ENCODE measurements at regions not wholly inside any gene's neighbourhood (a gene's known extent, or its start where the extent isn't known, plus 50 kb on each side); places are given as distances from the start of the nearest gene placed in this dataset.

DNA sequence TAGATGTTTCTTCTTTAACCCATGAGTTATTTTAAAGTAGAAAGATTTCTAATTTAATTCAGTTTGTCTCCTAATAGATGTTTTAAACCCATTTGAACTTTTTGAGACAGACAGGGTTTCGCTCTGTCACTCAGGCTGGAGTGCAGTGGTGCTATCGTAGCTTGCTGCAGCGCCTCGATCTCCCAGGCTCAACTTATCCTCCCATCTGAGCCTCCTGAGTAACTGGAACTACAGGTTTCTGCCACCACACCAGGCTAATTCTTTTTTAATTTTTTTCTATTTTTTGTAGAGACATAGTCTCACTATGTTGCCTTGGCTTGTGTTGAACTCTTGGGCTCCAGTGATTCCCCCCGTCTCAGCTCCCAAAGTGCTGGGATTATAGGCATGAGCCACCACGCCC, 53.0 kb upstream of the RAB18 start:
- DNase-seq, result no peak

DNA sequence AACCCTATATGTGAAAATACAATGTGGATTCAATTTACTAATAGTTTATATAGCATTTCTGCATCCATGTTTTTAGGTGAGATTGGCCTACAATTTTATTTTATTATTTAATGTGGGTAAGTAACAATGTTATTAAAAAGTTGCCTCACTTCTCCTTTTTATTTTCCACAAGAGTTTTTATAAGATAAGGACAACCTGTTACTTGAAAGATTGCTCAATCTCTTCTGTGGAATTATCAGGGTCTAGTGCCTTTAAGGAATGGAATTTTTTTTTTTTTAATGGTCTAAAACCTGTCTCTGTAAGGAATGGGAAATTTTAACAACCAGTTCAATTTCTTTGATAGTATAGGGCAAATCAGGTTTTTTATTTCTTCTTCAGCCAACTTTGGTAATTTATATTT, 53.9 kb upstream of the RAB18 start:
- no peak for DNase-seq

DNA sequence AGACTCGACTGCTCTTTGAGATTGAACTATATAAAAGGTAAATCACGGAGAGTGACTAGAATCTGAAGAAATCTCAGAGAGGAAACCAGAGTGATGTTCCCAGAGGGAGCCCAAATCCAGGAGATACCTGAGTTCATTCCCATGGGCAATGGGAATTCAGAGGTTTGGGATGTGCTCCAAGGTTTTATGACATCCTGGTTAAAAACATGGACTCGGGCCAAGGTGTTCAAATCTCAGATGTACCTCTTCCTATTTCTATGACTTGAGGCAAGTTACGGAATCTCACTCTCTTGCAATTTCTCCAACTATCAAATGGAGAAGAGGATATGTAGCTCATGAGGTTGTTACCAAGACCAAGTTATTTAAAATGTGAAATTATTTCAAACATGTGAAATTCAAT, 54.5 kb upstream of the RAB18 start:
- no peak for DNase-seq

DNA sequence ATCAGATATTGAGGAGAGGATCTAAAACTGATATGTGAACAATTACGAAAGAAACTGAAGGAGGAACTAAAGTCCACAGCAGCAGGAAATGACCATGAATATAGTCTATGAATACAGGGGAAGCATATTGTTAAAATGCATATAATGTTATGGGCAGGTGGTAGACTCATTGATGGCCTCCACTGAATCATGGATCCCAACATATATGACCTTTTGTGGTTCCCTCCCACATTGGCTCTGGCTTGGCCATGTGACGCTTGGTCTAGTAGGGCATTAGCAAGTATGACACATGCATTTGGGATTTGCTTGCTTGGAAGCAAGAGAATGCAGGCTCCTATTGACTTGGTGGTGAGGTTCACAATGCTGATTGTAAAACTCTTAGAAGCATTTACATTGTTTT, 55.2 kb upstream of the RAB18 start:
- no peak for DNase-seq

DNA sequence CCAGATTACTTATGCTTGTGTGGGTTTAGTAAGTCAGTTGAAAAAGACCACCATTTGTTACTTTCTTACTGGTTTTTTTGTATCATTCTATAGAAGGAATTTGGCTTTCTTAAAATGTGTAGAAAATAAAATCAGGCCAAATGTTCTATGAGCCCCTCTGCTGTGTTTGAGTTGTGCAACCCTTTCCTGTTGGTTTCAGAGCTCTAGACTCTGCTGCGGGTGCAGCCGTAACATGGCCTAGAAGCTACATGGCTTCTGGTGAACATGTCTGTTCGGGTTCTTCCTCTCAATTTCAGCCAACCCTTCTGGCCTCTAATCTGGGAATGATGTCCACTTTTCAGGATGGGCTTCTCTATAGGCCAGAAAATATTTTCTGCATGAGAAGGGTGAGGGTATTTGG, 56.6 kb upstream of the RAB18 start:
- no peak for DNase-seq

DNA sequence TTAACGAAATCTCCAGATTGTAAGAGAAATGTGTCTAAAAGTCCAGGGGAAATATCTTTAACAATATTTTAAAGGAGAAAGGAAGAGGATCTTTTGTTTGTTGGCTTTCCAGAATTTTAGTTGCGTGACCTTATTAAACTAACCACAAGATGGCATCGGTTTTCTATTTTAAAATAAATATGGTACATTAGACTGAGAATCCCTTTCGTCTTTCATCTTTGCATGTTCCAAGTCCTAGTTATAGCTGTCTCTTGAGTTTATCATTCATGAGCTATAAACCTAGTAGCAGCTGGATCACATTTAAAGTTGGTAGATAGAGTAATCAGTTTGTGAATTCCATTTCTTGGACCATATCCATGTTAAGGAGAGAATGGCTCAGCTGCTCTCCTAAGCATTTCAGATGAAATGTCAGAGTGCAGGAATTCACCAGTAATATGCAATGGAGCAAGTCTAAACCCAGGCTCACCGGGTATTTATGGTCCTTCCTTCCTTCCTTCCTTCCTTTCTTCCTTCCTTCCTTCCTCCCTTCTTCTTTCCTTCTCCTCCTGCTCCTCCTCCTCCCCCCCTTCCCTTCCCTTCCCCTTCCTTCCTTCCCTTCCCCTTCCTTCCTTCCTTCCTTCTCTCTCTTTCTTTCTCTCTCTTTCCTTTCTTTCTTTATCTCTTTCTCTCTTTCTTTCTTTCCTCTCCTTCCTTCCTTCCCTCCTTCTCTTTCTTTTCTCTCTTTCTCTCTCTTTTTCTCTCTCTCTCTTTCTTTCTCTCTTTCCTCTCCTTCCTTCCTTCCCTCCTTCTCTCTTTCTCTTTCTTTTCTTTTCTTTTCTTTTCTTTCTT, 57.8 kb upstream of the RAB18 start:
- DNase-seq, result no peak

DNA sequence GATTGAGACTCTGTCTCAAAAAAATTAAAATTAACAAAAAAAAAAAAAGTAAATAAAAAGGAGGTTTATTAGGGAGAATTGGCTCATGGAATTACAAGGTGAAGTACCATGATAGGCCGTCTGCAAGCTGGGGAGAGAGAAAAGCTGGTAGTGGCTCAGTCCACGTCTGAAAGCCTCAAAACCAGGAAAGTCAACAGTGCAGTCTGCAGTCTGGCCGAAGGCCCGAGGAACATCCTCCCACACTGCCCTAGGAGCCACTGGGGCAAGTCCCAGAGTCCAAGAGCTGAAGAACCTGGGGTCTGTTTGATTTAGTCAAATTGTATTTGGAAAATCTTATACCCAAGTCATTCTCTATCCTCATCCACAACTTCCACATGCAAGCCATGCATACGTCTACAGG, 59.0 kb upstream of the RAB18 start:
- DNase-seq, result no peak

DNA sequence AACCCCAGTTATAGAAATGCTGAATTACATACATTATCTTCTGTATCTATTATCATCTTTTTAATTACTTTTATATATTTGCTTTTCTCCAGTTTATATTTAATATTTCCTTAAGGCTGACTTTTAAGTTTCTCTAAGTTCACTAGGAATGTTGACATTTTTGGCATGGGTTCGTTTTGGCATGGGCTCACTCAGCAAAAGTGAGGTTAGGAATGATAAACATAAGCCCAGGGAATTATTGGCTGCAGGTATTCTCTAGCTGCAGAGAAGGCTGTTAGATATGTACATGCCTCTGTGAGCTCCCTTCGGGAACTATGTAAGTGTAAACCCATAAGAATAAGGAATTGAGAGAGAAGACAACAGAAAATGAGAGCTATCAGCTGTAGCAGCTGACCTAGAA, 63.6 kb upstream of the RAB18 start:
- no peak for DNase-seq

DNA sequence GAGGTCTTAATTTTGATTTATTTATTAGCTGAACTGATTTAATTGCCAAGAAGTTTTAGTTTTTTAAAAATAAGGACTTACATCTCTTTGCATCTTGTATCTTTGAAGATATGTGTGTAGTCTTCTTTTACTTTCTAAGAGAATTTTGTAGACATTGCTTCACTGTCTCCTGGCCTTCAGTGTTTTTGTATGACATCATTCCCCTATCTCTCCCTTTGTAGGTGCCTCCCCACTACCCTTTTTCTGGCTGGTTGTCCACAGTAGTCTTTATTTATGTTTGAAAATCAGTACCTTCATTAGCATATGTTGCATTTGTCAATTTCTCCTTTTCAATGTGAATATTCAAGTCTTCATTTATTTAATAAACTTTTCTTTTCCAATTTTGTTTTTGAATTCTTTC, 64.1 kb upstream of the RAB18 start:
- DNase-seq, result no peak

DNA sequence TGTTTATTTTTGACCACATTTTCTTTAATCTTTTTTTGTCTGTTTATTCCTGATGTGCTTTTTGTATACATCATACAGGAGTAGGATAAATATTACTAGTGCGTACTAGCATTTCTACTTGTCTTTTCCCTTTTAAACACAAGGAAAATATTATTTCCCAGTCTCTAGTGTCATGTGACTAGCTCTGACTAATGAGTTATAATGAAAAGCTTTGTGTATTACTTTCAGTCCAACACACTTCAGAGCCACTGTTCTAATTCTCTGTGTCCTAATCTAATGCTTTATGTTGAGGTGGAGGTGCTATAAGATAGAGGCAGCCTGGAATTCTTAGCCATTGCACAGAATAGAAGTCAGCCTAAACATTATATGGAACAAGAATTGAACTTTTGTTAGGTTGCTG, 65.0 kb upstream of the RAB18 start:
- DNase-seq, result no peak

DNA sequence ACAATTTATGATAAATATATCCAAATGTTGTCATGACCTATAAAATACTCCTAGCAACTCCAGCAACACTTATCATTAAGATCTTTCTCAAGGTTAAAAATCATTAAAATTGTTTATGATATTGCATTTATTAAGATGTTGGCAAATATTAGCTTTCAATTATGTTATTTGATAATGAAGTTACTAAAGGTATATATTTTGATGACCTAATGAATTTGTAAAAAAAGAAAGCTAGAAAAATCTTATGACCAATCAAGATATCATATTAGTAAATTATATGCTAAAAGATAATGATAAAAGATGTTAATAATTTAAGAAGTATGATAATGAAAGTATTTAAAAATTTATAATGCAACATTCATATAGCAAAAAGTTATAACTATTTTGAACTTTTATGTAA, 66.3 kb upstream of the RAB18 start:
- no peak for DNase-seq

DNA sequence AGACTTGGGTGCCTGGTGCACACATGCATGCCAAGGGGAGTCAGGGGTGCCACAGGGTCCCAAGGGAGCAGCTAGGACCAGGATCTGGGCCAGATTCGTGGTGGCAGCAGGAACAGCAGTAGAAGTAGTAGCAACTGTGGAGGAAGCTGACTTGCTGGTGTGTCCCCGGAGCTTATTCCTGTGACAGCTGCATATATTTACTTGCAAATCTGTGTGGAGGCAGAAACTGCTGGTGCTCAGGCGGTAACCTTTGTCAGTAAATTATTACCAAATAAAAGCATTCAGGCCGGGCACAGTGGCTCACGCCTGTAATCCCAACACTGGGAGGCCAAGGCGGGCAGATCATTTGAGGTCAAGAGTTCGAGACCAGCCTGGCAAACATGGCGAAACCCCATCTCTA, 67.4 kb upstream of the RAB18 start:
- DNase-seq, result no peak

DNA sequence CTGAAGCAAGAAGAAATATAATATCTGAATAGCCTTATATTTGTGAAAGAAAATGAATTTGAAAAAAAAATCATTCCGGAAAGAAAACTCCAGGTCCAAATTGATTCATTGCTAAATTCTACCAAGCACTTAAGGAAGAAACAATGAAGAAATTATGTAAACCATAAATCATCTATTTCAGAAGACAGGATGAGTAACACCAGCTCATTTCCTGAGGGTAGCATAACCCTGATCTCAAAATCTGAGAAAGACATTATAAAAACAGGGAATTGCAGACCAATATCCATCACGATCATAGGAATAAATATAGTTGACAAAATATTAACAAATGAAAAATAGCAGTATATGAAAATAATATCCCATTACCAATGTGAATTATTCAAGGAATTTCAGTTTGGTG, 70.1 kb upstream of the RAB18 start:
- DNase-seq, result no peak

DNA sequence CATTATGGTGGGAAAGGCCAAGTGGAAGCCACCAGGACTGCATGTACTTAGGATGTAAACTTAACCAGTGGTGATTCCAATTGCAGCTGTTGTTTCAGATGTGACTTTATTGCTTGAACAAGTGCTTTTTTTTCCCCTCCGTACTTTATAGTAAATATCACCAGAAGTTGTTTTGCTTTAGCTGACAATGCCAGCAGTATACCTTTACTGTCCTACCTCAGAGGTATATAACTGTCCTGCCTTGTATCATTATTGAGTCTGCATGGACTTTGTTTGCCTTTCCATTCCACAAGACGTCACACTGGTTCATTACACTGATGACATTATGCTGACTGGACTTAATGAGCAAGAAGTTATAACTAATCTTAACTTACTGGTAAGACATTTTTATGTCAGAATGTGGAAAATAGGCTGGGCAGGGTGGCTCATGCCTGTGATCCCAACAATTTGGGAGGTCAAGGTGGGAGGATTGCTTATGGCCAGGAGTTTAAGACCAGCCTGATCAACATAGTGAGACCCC, 77.1 kb upstream of the RAB18 start:
- DNase-seq, result no peak

DNA sequence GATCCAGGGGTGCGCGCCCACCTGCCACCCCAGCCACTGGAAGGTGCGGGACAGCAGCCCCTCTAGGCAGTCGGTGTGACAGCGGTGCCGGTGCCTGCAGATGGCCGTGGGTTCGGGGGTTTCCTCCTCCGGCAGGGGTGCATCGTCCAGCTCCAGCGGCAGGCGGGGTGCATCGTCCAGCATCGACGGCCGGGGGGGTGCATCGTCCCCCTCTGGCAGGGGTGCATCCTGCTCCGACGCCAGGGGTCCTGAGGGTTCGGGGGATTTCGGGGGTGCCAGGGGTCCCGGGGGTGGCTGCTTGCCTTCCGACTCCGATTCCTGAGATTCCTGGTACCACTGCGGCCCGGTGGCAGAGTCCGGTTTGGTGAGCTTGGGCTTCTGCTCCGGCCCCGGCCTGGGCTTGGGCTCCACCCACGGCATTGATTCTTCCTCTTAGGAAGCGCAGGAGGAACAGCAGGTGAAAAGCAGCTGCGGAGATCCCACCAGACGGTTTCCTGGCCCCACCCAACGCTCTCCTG, 90.2 kb upstream of the RAB18 start:
- no peak for DNase-seq

DNA sequence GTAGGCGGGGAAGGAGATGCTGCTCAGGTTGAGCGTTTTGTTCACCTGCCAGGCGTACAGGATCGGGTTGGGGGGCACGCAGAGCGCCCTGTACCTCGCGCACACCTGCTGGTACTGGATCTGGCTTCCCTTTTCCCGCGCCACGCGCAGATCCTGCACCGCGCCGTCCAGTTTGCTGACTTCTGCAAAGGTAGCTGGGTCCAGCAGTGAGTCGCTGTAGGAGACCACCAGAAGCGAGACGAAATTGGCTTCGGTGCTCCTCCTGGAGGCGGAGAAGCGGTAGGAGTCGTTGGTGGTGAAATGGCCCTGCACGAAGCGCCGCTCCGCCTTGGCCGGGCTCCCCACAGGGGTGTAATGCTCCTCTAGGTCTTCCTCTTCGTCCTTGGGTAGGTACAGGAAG, 90.7 kb upstream of the RAB18 start:
- no peak for DNase-seq

DNA sequence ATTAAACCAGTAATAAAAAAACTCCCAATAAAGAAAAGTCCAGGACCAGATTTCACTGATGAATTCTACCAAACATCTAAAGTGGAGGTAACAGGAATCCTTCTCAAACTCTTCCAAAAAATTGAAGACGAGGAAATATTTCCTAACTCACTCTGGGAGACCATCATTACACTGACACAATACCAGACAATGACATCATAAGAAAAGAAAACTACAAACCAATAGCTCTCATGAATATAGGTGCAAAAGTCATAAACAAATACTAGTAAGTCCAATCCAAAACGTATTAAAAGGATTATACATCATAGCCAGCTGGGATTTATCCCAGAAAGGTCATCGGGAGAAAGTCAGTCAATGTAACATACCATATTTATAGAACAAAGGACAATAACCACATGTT, 94.0 kb upstream of the RAB18 start:
- DNase-seq, result no peak

DNA sequence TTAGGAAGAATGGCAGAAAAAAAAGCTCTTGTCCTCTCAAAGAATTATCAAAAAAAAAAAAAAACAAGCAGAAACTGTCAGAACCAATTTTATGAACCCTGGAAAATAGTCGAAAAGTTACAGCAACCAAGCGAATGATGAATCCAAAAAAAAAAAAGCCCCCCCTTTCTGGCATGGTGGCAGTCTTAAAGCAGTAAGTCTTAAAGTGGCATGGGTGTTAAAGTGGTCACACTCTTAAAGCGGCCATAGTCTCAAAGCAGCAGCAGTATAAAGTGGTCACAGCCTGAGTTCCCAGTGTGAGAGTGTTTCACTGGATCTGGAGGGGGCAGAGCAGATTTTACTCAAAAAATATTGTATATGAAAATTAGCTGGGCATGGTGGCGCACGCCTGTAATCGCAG, 96.8 kb upstream of the RAB18 start:
- DNase-seq, result no peak

DNA sequence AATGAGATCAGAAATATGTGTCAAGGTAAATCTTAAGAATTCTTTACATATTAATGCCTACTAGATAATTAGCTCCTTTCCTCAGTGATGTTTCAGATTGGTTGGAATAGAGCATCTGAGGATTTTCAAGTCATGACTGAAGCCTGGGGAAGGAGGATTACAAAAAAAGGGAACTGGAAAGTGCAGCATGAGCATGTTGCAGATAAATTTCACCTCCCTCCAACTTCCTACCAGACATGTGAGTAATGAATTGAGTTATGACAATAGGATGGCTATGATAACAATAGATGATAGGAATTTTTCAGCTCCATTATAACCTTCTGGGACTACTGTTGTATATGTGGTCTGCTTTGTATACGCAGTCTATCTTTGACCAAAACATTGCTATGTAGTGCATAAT, 104.2 kb upstream of the RAB18 start:
- no peak for DNase-seq

DNA sequence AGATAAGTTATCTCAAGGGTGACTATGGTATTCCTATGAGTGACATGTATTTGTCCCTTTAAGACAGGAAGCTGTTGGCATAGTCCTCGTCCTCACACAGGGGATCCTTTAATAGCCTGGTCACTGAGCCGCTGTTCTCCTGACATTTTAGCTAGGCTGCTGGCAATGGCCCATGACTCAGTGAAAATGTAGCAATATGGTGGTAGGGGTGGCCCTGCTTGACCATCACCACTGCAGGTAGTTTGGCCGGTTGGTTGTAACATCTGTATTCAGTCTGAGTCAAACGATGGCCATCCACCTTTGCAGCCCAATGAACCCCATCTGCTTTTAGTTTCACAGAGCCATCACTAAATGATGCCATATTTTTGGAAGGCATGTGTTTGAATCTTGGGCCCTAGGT, 110.1 kb upstream of the RAB18 start:
- no peak for DNase-seq

DNA sequence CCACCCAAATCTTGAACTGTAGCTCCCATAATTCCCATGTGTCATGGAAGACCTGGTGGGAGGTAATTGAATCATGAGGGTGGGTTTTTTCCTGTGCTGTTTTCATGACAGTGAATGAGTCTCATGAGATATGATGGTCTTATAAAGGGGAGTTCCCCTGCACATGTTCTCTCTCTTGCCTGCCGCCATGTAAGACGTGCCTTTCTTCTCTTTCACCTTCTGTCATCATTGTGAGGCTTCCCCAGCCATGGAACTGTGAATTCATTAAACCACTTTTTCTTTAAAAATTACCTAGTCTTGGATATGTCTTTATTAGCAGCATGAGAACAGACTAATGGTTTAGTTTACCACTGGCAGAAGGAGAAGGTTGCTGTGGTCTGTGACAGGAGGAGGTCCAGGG, 111.5 kb upstream of the RAB18 start:
- DNase-seq, result no peak

DNA sequence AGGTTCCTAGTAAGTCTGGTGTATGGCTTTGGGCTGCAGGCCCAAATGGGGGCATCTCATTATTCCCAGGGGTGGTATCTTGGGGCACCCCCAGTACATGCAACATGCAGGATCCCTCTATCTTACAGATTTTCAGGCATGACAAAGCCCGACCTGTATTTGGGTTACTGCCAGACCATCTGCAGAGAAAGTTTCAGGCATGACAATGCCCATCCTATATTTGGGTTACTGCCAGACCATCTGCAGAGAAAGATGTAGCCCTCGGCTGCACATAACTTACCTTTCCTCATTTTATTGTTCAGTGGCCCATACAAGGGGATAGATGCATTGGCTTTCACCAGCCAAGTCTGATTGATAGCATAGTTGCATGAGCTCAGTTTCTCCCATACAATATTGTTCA, 112.2 kb upstream of the RAB18 start:
- no peak for DNase-seq

DNA sequence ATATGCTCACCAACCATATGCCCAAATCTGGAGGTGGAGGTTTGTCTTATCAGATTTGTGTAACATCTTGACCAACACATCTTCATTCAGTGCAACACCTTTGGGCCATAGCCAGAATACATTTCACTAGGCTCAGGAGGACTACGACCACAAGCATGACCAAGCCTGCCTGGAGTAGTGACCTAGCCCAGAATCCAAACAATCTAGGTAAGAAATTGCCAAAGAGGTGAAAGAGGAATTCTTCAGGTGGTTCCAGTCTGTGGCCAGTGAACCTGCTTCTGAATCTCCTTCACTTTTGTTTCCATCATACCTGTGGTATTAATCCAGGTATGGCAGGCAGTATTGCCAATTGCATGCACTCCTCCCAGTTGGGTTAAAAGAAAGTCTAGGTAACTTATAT, 112.8 kb upstream of the RAB18 start:
- no peak for DNase-seq

DNA sequence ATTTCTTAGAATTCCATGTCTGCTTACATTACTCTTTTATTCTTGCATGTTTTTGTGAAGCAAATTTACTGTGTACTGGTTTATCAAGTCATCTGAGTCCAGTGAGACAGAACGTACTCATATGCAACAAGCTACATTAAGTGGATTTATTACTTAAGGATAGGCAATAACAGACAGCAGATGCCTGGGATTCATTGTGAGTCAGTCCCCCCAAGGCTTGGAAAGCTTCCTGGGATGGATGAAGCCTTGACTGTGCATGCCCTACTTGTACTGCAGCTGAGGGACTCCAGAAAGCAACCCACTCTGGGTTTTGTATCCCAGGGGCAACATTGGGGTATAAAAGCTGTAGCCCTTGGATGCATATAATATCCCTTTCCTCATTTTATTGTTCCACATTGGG, 113.4 kb upstream of the RAB18 start:
- DNase-seq, result no peak

DNA sequence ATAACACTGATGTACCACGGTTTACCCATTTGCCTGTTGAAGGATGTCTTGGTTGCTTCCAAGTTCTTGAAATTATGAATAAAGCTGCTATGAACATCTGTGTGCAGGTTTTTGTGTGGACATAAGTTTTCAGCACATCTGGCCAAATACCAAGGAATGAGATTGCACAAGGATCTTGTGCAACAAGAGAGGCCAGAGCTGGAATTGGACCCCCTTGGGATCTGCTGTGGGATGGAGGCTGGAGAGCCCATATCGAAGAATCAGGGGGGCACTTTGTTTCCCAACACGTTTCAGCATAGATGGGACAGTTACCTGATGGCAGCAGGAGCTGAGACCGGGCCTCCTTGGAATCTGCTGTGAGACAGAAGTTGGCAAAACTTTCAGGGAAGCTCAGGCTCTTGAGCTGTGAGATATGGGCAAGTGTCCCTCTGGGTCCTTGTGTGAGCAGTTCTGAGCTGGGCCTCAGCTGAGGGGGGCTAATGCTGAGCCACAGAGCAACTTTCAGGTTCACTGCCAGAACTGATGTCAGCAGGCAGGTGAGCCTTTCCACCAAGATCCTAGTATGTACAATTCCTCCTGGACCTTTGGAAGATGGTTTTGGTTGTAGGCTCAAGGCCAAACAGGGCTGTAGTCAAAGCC, 115.2 kb upstream of the RAB18 start:
- no peak for DNase-seq
